Adrenal gland (tissue), 9 donors: ENCODE measurements at regions not wholly inside any gene's neighbourhood (a gene's known extent, or its start where the extent isn't known, plus 50 kb on each side); places are given as distances from the start of the nearest gene placed in this dataset.

Experiments used
- DNase-seq, 7 donors: peaks; one replicate each; pipeline ENCODE4 v3.0.0-alpha.2; 2019 to 2020
- H3K27ac ChIP-seq, 5 donors: fragments of 200-600 bp; sonication (generic) in 4 of 5; 1 replicate in 3 of 5; 2 replicates in 2 of 5; pipeline versions ENCODE4 v1.5.1 to v1.8.0; 2016 to 2020; ENCODE audit warnings: mild to moderate bottlenecking in 1 of 5
- H3K27me3 ChIP-seq: fragments of 200-600 bp; 2 replicates; pipeline ENCODE4 v1.8.0; 2021
- H3K36me3 ChIP-seq, 2 donors: fragments of 200-600 bp; replicated peaks in 1 of 2; 1 replicate in 1 of 2; 2 replicates in 1 of 2; pipeline versions ENCODE4 v1.5.1 to v1.8.0; 2018 to 2022
- H3K4me1 ChIP-seq, 2 donors: fragments of 200-600 bp; replicated peaks in 1 of 2; 1 replicate in 1 of 2; 2 replicates in 1 of 2; pipeline versions ENCODE4 v1.5.1 to v1.8.0; 2018 to 2021
- H3K4me3 ChIP-seq, 4 donors: fragments of 200-600 bp; sonication (generic) in 3 of 4; one replicate each; pipeline ENCODE4 v1.5.1; 2016 to 2018
- H3K9me3 ChIP-seq, 3 donors: fragments of 200-600 bp; sonication (generic) in 1 of 3; replicated peaks in 1 of 3; 1 replicate in 2 of 3; 2 replicates in 1 of 3; pipeline versions ENCODE4 v1.5.1 to v1.8.0; 2016 to 2021
- POLR2A ChIP-seq, 2 donors: fragments of 450-650 bp; IDR thresholded peaks; one replicate each; pipeline ENCODE4 v1.6.1; 2017; ENCODE audit warnings: antibody characterized with exemption in 2 of 2, mild to moderate bottlenecking in 2 of 2, moderate library complexity in 1 of 2
- WGBS, 4 donors: extraction: QIAGEN DNeasy Blood & Tissue Kit in 2 of 4; methylation state at CpG; one replicate each; pipeline versions ENCODE4 v1.1.5 to v1.1.7; 2013 to 2017; 5-methylcytosine and 5-hydroxymethylcytosine counted together
- intact Hi-C, 2 donors: fragments of 100-400 bp; cut with DNase I; formaldehyde crosslinking; loops; one replicate each; pipeline versions ENCODE4 v1.14.1 to v1.15.0; 2022 to 2023
- TF ChIP-seq, protein P1 (sequence below), 6 experiments: fragments of 450-650 bp in 4 of 6; fragments of 200-600 bp in 2 of 6; sonication (generic) in 1 of 6; IDR thresholded peaks; 1 replicate in 5 of 6; 2 replicates in 1 of 6; pipeline versions ENCODE4 v1.5.1 to v1.8.0; 2016 to 2021; ENCODE audit warnings: antibody characterized with exemption in 6 of 6, mild to moderate bottlenecking in 2 of 6, moderate library complexity in 1 of 6
- donor health status: healthy with polysubstance abuse.
- donor health status: Bipolar disorder and iron deficiency.
- donor health status: DM: yes; HTN: yes; CAD: no.
- donor health status: DM: no; HTN: no; CAD: no.
- donor health status: DM: no; HTN: no; CAD: no.

DNA sequence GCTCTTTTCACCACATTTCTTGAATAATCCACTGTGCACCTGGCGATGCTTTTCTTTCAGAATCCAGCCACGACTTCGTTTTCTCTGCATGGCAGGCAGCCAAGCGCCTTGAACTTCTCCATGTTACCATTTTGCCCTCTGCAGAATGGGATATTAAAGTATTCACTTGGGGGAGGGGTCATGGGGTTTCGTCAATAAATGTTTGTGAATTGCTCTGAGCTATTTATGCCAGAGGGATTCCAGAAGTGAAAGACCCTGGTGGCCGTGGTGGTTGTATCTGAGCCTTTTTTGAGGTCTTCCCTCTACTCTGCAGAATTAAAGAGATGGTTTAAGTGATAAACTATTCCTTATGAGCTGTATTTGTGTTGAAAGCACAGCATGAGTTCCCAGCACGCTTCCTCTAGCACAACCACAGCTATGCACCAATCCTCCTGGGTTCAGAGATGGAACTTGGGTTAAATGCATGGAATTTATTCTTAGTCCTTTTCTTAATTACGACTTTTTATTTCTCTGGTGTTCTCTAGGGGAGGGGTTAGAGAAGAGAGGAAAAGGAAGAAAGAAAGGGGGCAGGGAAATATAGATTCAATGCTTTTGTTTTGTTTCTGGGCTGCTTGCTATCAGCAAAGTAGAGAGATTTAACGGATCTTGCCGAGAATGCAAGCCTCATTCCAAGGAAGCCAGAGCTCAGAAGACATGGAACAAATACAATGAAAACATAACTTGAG is 478.2 kb upstream of the TNC start:
- TF ChIP-seq, protein P1, sequence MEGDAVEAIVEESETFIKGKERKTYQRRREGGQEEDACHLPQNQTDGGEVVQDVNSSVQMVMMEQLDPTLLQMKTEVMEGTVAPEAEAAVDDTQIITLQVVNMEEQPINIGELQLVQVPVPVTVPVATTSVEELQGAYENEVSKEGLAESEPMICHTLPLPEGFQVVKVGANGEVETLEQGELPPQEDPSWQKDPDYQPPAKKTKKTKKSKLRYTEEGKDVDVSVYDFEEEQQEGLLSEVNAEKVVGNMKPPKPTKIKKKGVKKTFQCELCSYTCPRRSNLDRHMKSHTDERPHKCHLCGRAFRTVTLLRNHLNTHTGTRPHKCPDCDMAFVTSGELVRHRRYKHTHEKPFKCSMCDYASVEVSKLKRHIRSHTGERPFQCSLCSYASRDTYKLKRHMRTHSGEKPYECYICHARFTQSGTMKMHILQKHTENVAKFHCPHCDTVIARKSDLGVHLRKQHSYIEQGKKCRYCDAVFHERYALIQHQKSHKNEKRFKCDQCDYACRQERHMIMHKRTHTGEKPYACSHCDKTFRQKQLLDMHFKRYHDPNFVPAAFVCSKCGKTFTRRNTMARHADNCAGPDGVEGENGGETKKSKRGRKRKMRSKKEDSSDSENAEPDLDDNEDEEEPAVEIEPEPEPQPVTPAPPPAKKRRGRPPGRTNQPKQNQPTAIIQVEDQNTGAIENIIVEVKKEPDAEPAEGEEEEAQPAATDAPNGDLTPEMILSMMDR (IDR thresholded peaks at IDR 0.05) = no peak
- no peak for TF ChIP-seq POLR2A (IDR thresholded peaks at IDR 0.05)
- Histone ChIP-seq H3K4me3 (no peak overlapping the region), H3K27me3 (peaks cover 4% of the 10 kb centered on the region), H3K4me1 (no peaks in the 10 kb centered on the region), H3K27ac (no peak overlapping the region), H3K36me3 (no peaks in the 10 kb centered on the region), H3K9me3 (no peaks in the 10 kb centered on the region)
- DNase-seq = no peak
- 32 to 37% (median 34%) methylated on average over 10 of the region's 10 CpGs for WGBS, 4 donors
- intact Hi-C loops = loop anchor here in 1 of 2 donors (10.0 kb wide), 1 partner anchor 979 kb away; no protein-coding TSS in a partner anchor

DNA sequence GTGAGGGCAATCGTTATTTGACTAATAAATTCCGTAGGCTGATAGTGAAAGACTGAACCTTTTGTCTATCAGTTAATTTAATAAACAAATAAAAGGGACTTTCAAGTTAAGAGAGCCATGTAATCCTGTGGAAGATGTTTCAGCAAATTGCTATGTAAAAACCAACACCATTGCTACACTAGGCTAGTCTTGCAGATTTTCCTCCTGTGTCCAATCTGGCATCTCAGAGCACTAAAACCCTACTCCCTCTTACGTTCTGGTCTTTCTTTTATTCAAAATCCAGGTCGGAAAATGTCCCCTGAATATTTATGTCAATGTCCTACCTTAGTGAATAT is 478.8 kb upstream of the TNC start:
- TF ChIP-seq, protein P1 (IDR thresholded peaks at IDR 0.05) = no peak
- no peak for TF ChIP-seq POLR2A (IDR thresholded peaks at IDR 0.05)
- 24 to 36% (median 28%) methylated on average over 4 of the region's 4 CpGs for WGBS, 4 donors
- Histone ChIP-seq H3K27me3 (peaks cover 4% of the 10 kb centered on the region), H3K36me3 (no peaks in the 10 kb centered on the region), H3K27ac (no peak overlapping the region), H3K4me1 (no peaks in the 10 kb centered on the region), H3K4me3 (no peak overlapping the region), H3K9me3 (no peaks in the 10 kb centered on the region)
- intact Hi-C loops = loop anchor here in 1 of 2 donors (10.0 kb wide), 1 partner anchor 978 kb away; no protein-coding TSS in a partner anchor
- DNase-seq = no peak

DNA sequence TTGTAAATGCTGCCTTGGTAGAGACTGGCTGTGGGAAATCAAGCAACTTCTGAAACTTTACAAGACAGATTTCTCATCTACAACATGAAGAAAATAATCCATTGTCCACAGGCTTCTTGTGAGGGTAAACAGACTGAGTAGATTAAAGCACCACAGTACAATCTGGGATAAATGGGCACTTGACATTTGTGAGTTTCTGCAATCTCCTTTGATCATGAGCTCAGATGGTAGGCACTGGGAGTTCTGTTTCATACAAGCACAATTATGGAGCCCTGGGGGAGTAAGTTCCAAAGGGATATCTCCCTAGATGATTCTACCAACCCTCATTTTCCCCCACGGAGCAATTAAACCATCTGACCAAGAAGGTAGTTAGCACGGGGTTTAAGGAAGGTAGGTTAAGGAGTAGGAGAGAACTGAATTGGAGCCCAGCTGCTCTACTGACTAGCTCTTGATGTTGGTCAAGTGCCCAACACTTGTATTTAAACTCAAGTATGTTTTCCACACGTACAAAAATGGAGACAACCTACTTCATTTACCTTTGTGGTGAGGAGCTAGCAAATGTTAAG is 479.5 kb upstream of the TNC start:
- intact Hi-C loops = loop anchor here in 1 of 2 donors (10.0 kb wide), 1 partner anchor 977 kb away; no protein-coding TSS in a partner anchor
- H3K4me1 ChIP-seq = no peaks in the 10 kb centered on the region
- TF ChIP-seq, protein P1 (IDR thresholded peaks at IDR 0.05) = no peak
- no peak for TF ChIP-seq POLR2A (IDR thresholded peaks at IDR 0.05)
- H3K9me3 ChIP-seq = no peaks in the 10 kb centered on the region
- H3K27me3 ChIP-seq = peaks cover 4% of the 10 kb centered on the region
- H3K36me3 ChIP-seq = no peaks in the 10 kb centered on the region
- H3K27ac ChIP-seq = no peak overlapping the region
- 65 to 78% (median 71%) methylated on average over 3 of the region's 3 CpGs for WGBS, 4 donors
- H3K4me3 ChIP-seq = no peak overlapping the region
- DNase-seq = no peak

DNA sequence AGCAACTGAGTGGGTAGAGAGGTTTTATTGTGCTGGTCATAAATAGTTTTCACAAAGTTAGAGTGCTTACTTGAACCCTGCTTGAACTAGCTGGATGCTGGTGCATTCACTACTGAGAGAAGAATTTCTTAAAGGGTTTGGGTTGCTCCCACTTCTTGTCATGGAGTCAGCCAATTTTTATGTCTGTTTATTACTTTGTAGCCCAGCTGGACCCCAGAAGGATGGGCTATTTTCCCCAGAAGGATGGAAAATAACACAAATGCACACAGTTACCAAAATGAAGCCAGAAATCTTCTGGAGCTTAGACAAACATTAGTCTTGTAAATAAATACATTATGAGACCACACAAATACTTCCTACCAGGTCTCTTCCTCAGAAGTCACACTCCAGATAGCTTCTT is 480.8 kb upstream of the TNC start:
- Histone ChIP-seq H3K27ac (no peak overlapping the region), H3K4me1 (no peaks in the 10 kb centered on the region), H3K9me3 (no peaks in the 10 kb centered on the region), H3K36me3 (no peaks in the 10 kb centered on the region), H3K4me3 (no peak overlapping the region), H3K27me3 (peaks cover 3% of the 10 kb centered on the region)
- intact Hi-C loops = loop anchor here in 1 of 2 donors (10.0 kb wide), 1 partner anchor 976 kb away; no protein-coding TSS in a partner anchor
- no peak for DNase-seq
- no peak for TF ChIP-seq POLR2A (IDR thresholded peaks at IDR 0.05)
- TF ChIP-seq, protein P1 (IDR thresholded peaks at IDR 0.05) = no peak
